H1 (cell line): ENCODE measurements at regions not wholly inside any gene's neighbourhood (a gene's known extent, or its start where the extent isn't known, plus 50 kb on each side); places are given as distances from the start of the nearest gene placed in this dataset.

ENCODE experiments used
- CTCF ChIA-PET: fragments of 300-600 bp; sonication (Branson Sonifier 250); formaldehyde crosslinking; loops from one replicate; lab custom pipeline; 2021; ENCODE audit not compliant: partially characterized antibody; lab: Charles Lee
- POLR2A ChIA-PET: fragments of 300-600 bp; sonication (Branson Sonifier 250); formaldehyde crosslinking; loops from one replicate; lab custom pipeline; 2021; ENCODE audit warnings: inconsistent platforms; ENCODE audit not compliant: partially characterized antibody; lab: Charles Lee
- DNase-seq, 2 experiments: peaks; one replicate each; pipeline versions ENCODE4 v3.0.0 to v3.0.0-alpha.2; 2010 to 2022; ENCODE audit warnings: low spot score in 2 of 2, low read depth in 1 of 2, mixed read lengths in 1 of 2
- FAIRE-seq: peaks from 2 replicates; lab custom pipeline; 2011; peaks lifted over from hg19 to GRCh38; lab: Jason Lieb, UNC
- H2AFZ ChIP-seq: 2 replicates; pipeline ENCODE4 v1.8.1; 2012; ENCODE audit warnings: low read length, inconsistent platforms
- H2AK5ac ChIP-seq: 2 replicates; pipeline ENCODE4 v1.6.1; 2013; ENCODE audit warnings: low read depth, low read length
- H2BK120ac ChIP-seq: replicated peaks from 2 replicates; pipeline ENCODE3; 2013; ENCODE audit warnings: low read depth, low read length, inconsistent platforms
- H2BK12ac ChIP-seq: 2 replicates; pipeline ENCODE4 v1.6.1; 2013; ENCODE audit warnings: low read depth, low read length
- H2BK15ac ChIP-seq: 2 replicates; pipeline ENCODE4 v1.6.1; 2013; ENCODE audit warnings: low read length
- H2BK20ac ChIP-seq: 2 replicates; pipeline ENCODE4 v1.6.1; 2013; ENCODE audit warnings: low read length
- H2BK5ac ChIP-seq: 2 replicates; pipeline ENCODE4 v1.6.1; 2013; ENCODE audit warnings: low read depth, low read length
- H3K14ac ChIP-seq: 2 replicates; pipeline ENCODE4 v1.6.1; 2013; ENCODE audit warnings: inconsistent platforms; ENCODE audit not compliant: insufficient read length
- H3K18ac ChIP-seq: 2 replicates; pipeline ENCODE4 v1.6.1; 2013; ENCODE audit warnings: low read length; ENCODE audit errors: extremely low read depth
- H3K23ac ChIP-seq: 2 replicates; pipeline ENCODE4 v1.6.1; 2013; ENCODE audit warnings: inconsistent platforms; ENCODE audit not compliant: insufficient read length
- H3K23me2 ChIP-seq: 2 replicates; pipeline ENCODE4 v1.6.1; 2013; ENCODE audit warnings: low read depth, low read length
- H3K27ac ChIP-seq: 2 replicates; pipeline ENCODE4 v1.6.1; 2011; ENCODE audit warnings: low read depth, low read length, inconsistent platforms
- H3K27me3 ChIP-seq, 4 experiments: replicated peaks in 1 of 4; 1 replicate in 1 of 4; 2 replicates in 3 of 4; pipeline versions ENCODE4 v1.6.1 to v1.8.1; 2011 to 2013; ENCODE audit warnings: low read length in 3 of 4, mild to moderate bottlenecking in 3 of 4, inconsistent platforms in 2 of 4, mixed read lengths in 2 of 4, moderate library complexity in 1 of 4; ENCODE audit not compliant: control insufficient read depth in 3 of 4, insufficient read depth in 3 of 4; ENCODE audit errors: extremely low read depth in 1 of 4
- H3K36me3 ChIP-seq, 4 experiments: 2 replicates each; pipeline versions ENCODE4 v1.6.1 to v1.8.1; 2011 to 2013; ENCODE audit warnings: mild to moderate bottlenecking in 4 of 4, low read length in 3 of 4, moderate library complexity in 2 of 4, control low read depth in 1 of 4, inconsistent platforms in 1 of 4; ENCODE audit not compliant: insufficient read depth in 4 of 4, control insufficient read depth in 2 of 4
- H3K4ac ChIP-seq: replicated peaks from 2 replicates; pipeline ENCODE3; 2013; ENCODE audit warnings: low read length, low read depth, mixed read lengths, inconsistent platforms; ENCODE audit not compliant: insufficient read length
- H3K4me1 ChIP-seq, 4 experiments: replicated peaks in 1 of 4; 1 replicate in 1 of 4; 2 replicates in 3 of 4; pipeline versions ENCODE4 v1.6.1 to v1.8.1; 2011 to 2013; ENCODE audit warnings: low read length in 3 of 4, inconsistent platforms in 2 of 4, mixed read lengths in 1 of 4; ENCODE audit not compliant: insufficient read depth in 4 of 4, control insufficient read depth in 3 of 4
- H3K4me2 ChIP-seq, 2 experiments: 2 replicates each; pipeline versions ENCODE4 v1.6.1 to v1.8.1; 2011 to 2013; ENCODE audit warnings: low read depth in 2 of 2, low read length in 2 of 2, control low read depth in 1 of 2, inconsistent platforms in 1 of 2, mild to moderate bottlenecking in 1 of 2; ENCODE audit not compliant: insufficient read depth in 1 of 2
- H3K4me3 ChIP-seq, 4 experiments: fragments of 200-600, 300-600 bp in 1 of 4; sonication (generic), shearing (Covaris generic), sonication (Bioruptor Twin) in 1 of 4; 2 replicates each; pipeline versions ENCODE4 v1.5.1 to v1.8.1; 2011 to 2016; ENCODE audit warnings: low read length in 4 of 4, low read depth in 3 of 4, control low read depth in 2 of 4, inconsistent platforms in 2 of 4, mild to moderate bottlenecking in 2 of 4, mixed read lengths in 1 of 4, moderate library complexity in 1 of 4; ENCODE audit not compliant: insufficient read depth in 2 of 4; ENCODE audit errors: extremely low read depth in 1 of 4
- H3K56ac ChIP-seq: replicated peaks from 2 replicates; pipeline ENCODE3; 2013; ENCODE audit warnings: low read depth, mild to moderate bottlenecking, mixed read lengths, low read length, inconsistent platforms; ENCODE audit not compliant: insufficient read length
- H3K79me1 ChIP-seq: 2 replicates; pipeline ENCODE4 v1.6.1; 2013; ENCODE audit warnings: low read depth, low read length, control low read depth
- H3K79me2 ChIP-seq, 2 experiments: 2 replicates each; pipeline versions ENCODE4 v1.6.1 to v1.8.1; 2012 to 2013; ENCODE audit warnings: low read length in 2 of 2, mild to moderate bottlenecking in 2 of 2, inconsistent platforms in 1 of 2; ENCODE audit not compliant: insufficient read depth in 2 of 2, control insufficient read depth in 1 of 2
- H3K9ac ChIP-seq, 4 experiments: replicated peaks in 1 of 4; 1 replicate in 1 of 4; 2 replicates in 3 of 4; pipeline versions ENCODE4 v1.6.1 to v1.8.1; 2011 to 2013; ENCODE audit warnings: low read depth in 3 of 4, low read length in 3 of 4, control low read depth in 2 of 4, mild to moderate bottlenecking in 2 of 4, moderate library complexity in 2 of 4, inconsistent platforms in 1 of 4; ENCODE audit errors: extremely low read depth in 1 of 4
- H3K9me3 ChIP-seq, 2 experiments: 2 replicates each; pipeline versions ENCODE4 v1.6.1 to v1.8.1; 2012 to 2013; ENCODE audit warnings: mild to moderate bottlenecking in 2 of 2, moderate library complexity in 2 of 2, control low read depth in 1 of 2, inconsistent platforms in 1 of 2, low read depth in 1 of 2, low read length in 1 of 2, mixed read lengths in 1 of 2; ENCODE audit not compliant: insufficient read depth in 2 of 2
- H4K20me1 ChIP-seq, 2 experiments: replicated peaks in 1 of 2; 2 replicates each; pipeline versions ENCODE3 to v1.8.1; 2011 to 2013; ENCODE audit warnings: inconsistent platforms in 2 of 2, low read length in 2 of 2, mild to moderate bottlenecking in 1 of 2; ENCODE audit not compliant: insufficient read depth in 2 of 2, control insufficient read depth in 1 of 2
- H4K5ac ChIP-seq: 2 replicates; pipeline ENCODE4 v1.6.1; 2013; ENCODE audit warnings: low read length, low read depth, mixed read lengths, inconsistent platforms; ENCODE audit not compliant: insufficient read length
- H4K8ac ChIP-seq: 2 replicates; pipeline ENCODE4 v1.8.0; 2013; ENCODE audit warnings: mild to moderate bottlenecking, moderate library complexity, low read length, inconsistent platforms; ENCODE audit not compliant: insufficient read depth; ENCODE audit errors: extremely low read depth
- H4K91ac ChIP-seq: replicated peaks from 2 replicates; pipeline ENCODE3; 2013; ENCODE audit warnings: low read length, mixed read lengths, inconsistent platforms; ENCODE audit not compliant: insufficient read length
- CBX5 ChIP-seq: fragments of 300-800, 300-1000 bp; sonication (generic); IDR thresholded peaks from 2 replicates; pipeline ENCODE4 v1.7.1; 2016; ENCODE audit warnings: antibody characterized with exemption, low read length, low read depth
- FOSL1 ChIP-seq: IDR thresholded peaks from 2 replicates; pipeline ENCODE4 v1.6.1; 2011; ENCODE audit warnings: mild to moderate bottlenecking, low read depth, low read length, moderate library complexity; ENCODE audit not compliant: insufficient read depth
- HDAC6 ChIP-seq: IDR thresholded peaks from one replicate; pipeline ENCODE4 v1.7.1; 2012; ENCODE audit warnings: low read depth, mild to moderate bottlenecking, inconsistent platforms, low read length, moderate library complexity
- SIN3A ChIP-seq, 2 experiments: IDR thresholded peaks in 1 of 2; conservative IDR thresholded peaks in 1 of 2; 2 replicates each; pipeline ENCODE4 v1.6.1; 2011 to 2012; ENCODE audit warnings: low read length in 2 of 2, improper control_type of control experiment in 1 of 2, low read depth in 1 of 2, mild to moderate bottlenecking in 1 of 2

DNA sequence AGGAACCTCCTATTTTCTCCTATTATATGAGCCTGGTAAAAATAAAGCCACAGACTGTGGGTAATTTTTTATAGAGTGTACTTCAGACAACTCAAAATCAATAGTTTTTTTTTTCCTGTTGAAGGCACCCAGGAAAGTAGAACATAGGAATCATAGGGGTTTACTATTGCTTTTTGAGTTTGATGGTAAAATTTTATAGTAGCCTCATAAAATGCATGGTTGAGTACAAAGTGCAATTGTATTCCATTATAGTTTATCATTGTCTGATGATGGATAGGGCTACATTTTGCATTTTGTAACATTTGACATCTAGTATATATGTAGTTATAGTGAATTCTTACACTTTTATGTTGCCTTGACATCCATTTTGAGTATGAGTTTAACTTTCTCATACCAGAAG lies 455.0 kb downstream of the STIM2 start:
- no peak overlapping the region for H4K8ac ChIP-seq
- H4K20me1 ChIP-seq = no peaks in the 10 kb centered on the region
- H3K79me2 ChIP-seq = no peaks in the 10 kb centered on the region
- no peak overlapping the region for H4K5ac ChIP-seq
- H3K4ac ChIP-seq = no peak overlapping the region
- H3K14ac ChIP-seq = no peak overlapping the region
- H3K27ac ChIP-seq = no peak overlapping the region
- ChIA-PET CTCF (interaction anchor here (1.6 to 5.7 kb wide), 3 partner anchors 9 to 266 kb away, joined by 5 to 85 read pairs (median 60); no protein-coding TSS in a partner anchor), POLR2A (no interaction called here)
- no peak overlapping the region for H3K4me3 ChIP-seq
- no peak overlapping the region for H2BK5ac ChIP-seq
- no peak overlapping the region for H3K56ac ChIP-seq
- no peaks in the 10 kb centered on the region; a peak in 1 of 7 replicates for H3K4me1 ChIP-seq
- H3K27me3 ChIP-seq = peaks cover 0 to 1% (median 0%) of the 10 kb centered on the region in 4 experiments; a peak in 1 of 7 replicates
- H3K23ac ChIP-seq = no peak overlapping the region
- no peak for TF ChIP-seq SIN3A (conservative IDR thresholded peaks at IDR 0.05 in 1 of 2, IDR thresholded peaks at IDR 0.05 in 1 of 2; ENCODE audit: low read depth in 1 of 2, low read length in 2 of 2)
- TF ChIP-seq FOSL1 = no peak
- TF ChIP-seq CBX5 = no peak
- no peak for TF ChIP-seq HDAC6
- no peak for DNase-seq
- H2AFZ ChIP-seq = no peak overlapping the region
- no peaks in the 10 kb centered on the region for H3K79me1 ChIP-seq
- no peak overlapping the region for H3K18ac ChIP-seq
- no peak overlapping the region for H2BK20ac ChIP-seq
- no peak overlapping the region for H2BK12ac ChIP-seq
- no peak overlapping the region for H3K4me2 ChIP-seq
- H3K23me2 ChIP-seq = no peaks in the 10 kb centered on the region
- no peaks in the 10 kb centered on the region for H3K36me3 ChIP-seq
- no peaks in the 10 kb centered on the region for H3K9me3 ChIP-seq
- no peak for FAIRE-seq
- no peak overlapping the region for H2BK15ac ChIP-seq
- H4K91ac ChIP-seq = no peak overlapping the region
- H3K9ac ChIP-seq = no peak overlapping the region
- H2BK120ac ChIP-seq = no peak overlapping the region
- no peak overlapping the region for H2AK5ac ChIP-seq
